RWPE2 (cell line): ENCODE measurements at regions not wholly inside any gene's neighbourhood (a gene's known extent, or its start where the extent isn't known, plus 50 kb on each side); places are given as distances from the start of the nearest gene placed in this dataset.

ENCODE experiments used
- ATAC-seq: fragments of 200-7000 bp; cut with Tn5 transposase; 3 replicates; pipeline ENCODE4 v1.9.1; 2021; ENCODE audit warnings: low read depth
- DNase-seq: peaks from one replicate; pipeline ENCODE4 v3.0.0-alpha.2; 2020; ENCODE audit warnings: low spot score
- H3K27ac ChIP-seq: fragments of 450-650 bp; 2 replicates; pipeline ENCODE4 v1.5.1; 2017; ENCODE audit warnings: mild to moderate bottlenecking; ENCODE audit not compliant: poor library complexity, severe bottlenecking
- H3K27me3 ChIP-seq: fragments of 250-450 bp; sonication (Bioruptor Pico); 2 replicates; pipeline ENCODE4 v1.5.1; 2021; ENCODE audit warnings: mild to moderate bottlenecking, moderate library complexity; ENCODE audit not compliant: insufficient read depth, poor library complexity, severe bottlenecking
- H3K36me3 ChIP-seq: fragments of 250-450 bp; sonication (Bioruptor Pico); 2 replicates; pipeline ENCODE4 v1.5.1; 2020; ENCODE audit warnings: low read depth, mild to moderate bottlenecking, moderate library complexity
- H3K4me1 ChIP-seq: fragments of 250-450 bp; sonication (Bioruptor Pico); 2 replicates; pipeline ENCODE4 v1.5.1; 2021; ENCODE audit warnings: mild to moderate bottlenecking, moderate library complexity; ENCODE audit not compliant: insufficient read depth, poor library complexity, severe bottlenecking
- H3K4me3 ChIP-seq: fragments of 250-450 bp; sonication (Bioruptor Pico); 2 replicates; pipeline ENCODE4 v1.5.1; 2021; ENCODE audit warnings: mild to moderate bottlenecking, moderate library complexity; ENCODE audit not compliant: severe bottlenecking
- H3K9me3 ChIP-seq: fragments of 250-450 bp; sonication (Bioruptor Pico); 2 replicates; pipeline ENCODE4 v1.5.1; 2021; ENCODE audit warnings: mild to moderate bottlenecking, moderate library complexity; ENCODE audit not compliant: severe bottlenecking
- CTCF ChIP-seq: fragments of 450-650 bp; IDR thresholded peaks from one replicate; pipeline ENCODE4 v1.5.1; 2017; ENCODE audit warnings: mild to moderate bottlenecking, moderate library complexity; ENCODE audit not compliant: poor library complexity, severe bottlenecking

- no peak for ATAC-seq
- no peaks in the 10 kb centered on the region for H3K36me3 ChIP-seq
- DNase-seq = no peak
- H3K27ac ChIP-seq = no peak overlapping the region
- no peaks in the 10 kb centered on the region for H3K4me1 ChIP-seq
- H3K4me3 ChIP-seq = no peak overlapping the region
- no peaks in the 10 kb centered on the region for H3K9me3 ChIP-seq
- TF ChIP-seq CTCF = no peak
- H3K27me3 ChIP-seq = no peaks in the 10 kb centered on the region
Measured at GRCh38 chr6:811831-812230, 118.9 kb upstream of the EXOC2 start.

GRCh38 chr6:811191-811590, 118.3 kb upstream of the EXOC2 start:
- DNase-seq = no peak
- H3K4me3 ChIP-seq = no peak overlapping the region
- TF ChIP-seq CTCF = no peak
- H3K27me3 ChIP-seq = no peaks in the 10 kb centered on the region
- no peaks in the 10 kb centered on the region for H3K36me3 ChIP-seq
- H3K4me1 ChIP-seq = no peaks in the 10 kb centered on the region
- no peak overlapping the region for H3K27ac ChIP-seq
- H3K9me3 ChIP-seq = no peaks in the 10 kb centered on the region
- ATAC-seq = no peak

GRCh38 chr6:804771-805170, 111.8 kb upstream of the EXOC2 start:
- Histone ChIP-seq H3K36me3 (no peaks in the 10 kb centered on the region), H3K4me3 (no peak overlapping the region), H3K9me3 (no peaks in the 10 kb centered on the region), H3K27ac (no peak overlapping the region), H3K4me1 (no peaks in the 10 kb centered on the region), H3K27me3 (no peaks in the 10 kb centered on the region)
- no peak for TF ChIP-seq CTCF
- ATAC-seq (no peak), DNase-seq (no peak)

GRCh38 chr6:804317-804716, 111.4 kb upstream of the EXOC2 start:
- no peak for ATAC-seq
- no peak for DNase-seq
- no peaks in the 10 kb centered on the region for H3K27me3 ChIP-seq
- no peak overlapping the region for H3K4me3 ChIP-seq
- TF ChIP-seq CTCF = no peak
- no peaks in the 10 kb centered on the region for H3K36me3 ChIP-seq
- H3K4me1 ChIP-seq = no peaks in the 10 kb centered on the region
- H3K27ac ChIP-seq = no peak overlapping the region
- no peaks in the 10 kb centered on the region for H3K9me3 ChIP-seq

- ATAC-seq (no peak), DNase-seq (no peak)
- no peaks in the 10 kb centered on the region for H3K9me3 ChIP-seq
- TF ChIP-seq CTCF = no peak
- H3K4me3 ChIP-seq = no peak overlapping the region
- H3K27ac ChIP-seq = no peak overlapping the region
- H3K27me3 ChIP-seq = no peaks in the 10 kb centered on the region
- H3K4me1 ChIP-seq = no peaks in the 10 kb centered on the region
- H3K36me3 ChIP-seq = no peaks in the 10 kb centered on the region
Measured at GRCh38 chr6:803191-803977, 110.4 kb upstream of the EXOC2 start.
